Panc1 (cell line): ENCODE measurements at regions not wholly inside any gene's neighbourhood (a gene's known extent, or its start where the extent isn't known, plus 50 kb on each side); places are given as distances from the start of the nearest gene placed in this dataset.

Experiments used
- CTCF ChIP-seq: fragments of 450-650 bp; IDR thresholded peaks from 2 replicates; pipeline ENCODE4 v1.5.1; 2017; ENCODE audit warnings: mild to moderate bottlenecking
- POLR2AphosphoS5 ChIP-seq: IDR thresholded peaks from 2 replicates; pipeline ENCODE4 v1.6.1; 2012; ENCODE audit warnings: mild to moderate bottlenecking, low read depth, low read length, moderate library complexity
- SIN3A ChIP-seq: IDR thresholded peaks from 2 replicates; pipeline ENCODE4 v1.6.1; 2012; ENCODE audit warnings: low read depth, mild to moderate bottlenecking, low read length, moderate library complexity, borderline replicate concordance; ENCODE audit not compliant: insufficient read depth

GRCh38 chr14:59137256-59137655 is 51.2 kb upstream of the DAAM1 start:
- TF ChIP-seq CTCF (no peak), POLR2AphosphoS5 (no peak), SIN3A (no peak)
